Duodenal mucosa (tissue), 2 donors: ENCODE measurements at regions not wholly inside any gene's neighbourhood (a gene's known extent, or its start where the extent isn't known, plus 50 kb on each side); places are given as distances from the start of the nearest gene placed in this dataset.

Experiments used
- H3K27ac ChIP-seq: one replicate; pipeline ENCODE4 v1.7.0; 2013; ENCODE audit warnings: low read depth, low read length
- H3K27me3 ChIP-seq, 2 donors: one replicate each; pipeline ENCODE4 v1.7.0; 2013; ENCODE audit warnings: low read length in 2 of 2, control low read depth in 1 of 2; ENCODE audit not compliant: insufficient read depth in 2 of 2, control insufficient read depth in 1 of 2
- H3K36me3 ChIP-seq, 2 donors: one replicate each; pipeline ENCODE4 v1.7.0; 2013; ENCODE audit warnings: low read length in 2 of 2, control low read depth in 1 of 2; ENCODE audit not compliant: insufficient read depth in 2 of 2, control insufficient read depth in 1 of 2
- H3K4me1 ChIP-seq, 2 donors: one replicate each; pipeline ENCODE4 v1.7.0; 2013; ENCODE audit warnings: low read length in 2 of 2, control low read depth in 1 of 2; ENCODE audit not compliant: insufficient read depth in 2 of 2, control insufficient read depth in 1 of 2
- H3K4me3 ChIP-seq, 2 donors: one replicate each; pipeline ENCODE4 v1.7.0; 2013; ENCODE audit warnings: low read length in 2 of 2, low read depth in 1 of 2
- H3K9ac ChIP-seq, 2 donors: one replicate each; pipeline ENCODE4 v1.7.0; 2013; ENCODE audit warnings: low read length in 2 of 2, low read depth in 1 of 2
- H3K9me3 ChIP-seq, 2 donors: one replicate each; pipeline ENCODE4 v1.7.0; 2013; ENCODE audit warnings: low read length in 2 of 2, control low read depth in 1 of 2; ENCODE audit not compliant: control insufficient read depth in 1 of 2

DNA sequence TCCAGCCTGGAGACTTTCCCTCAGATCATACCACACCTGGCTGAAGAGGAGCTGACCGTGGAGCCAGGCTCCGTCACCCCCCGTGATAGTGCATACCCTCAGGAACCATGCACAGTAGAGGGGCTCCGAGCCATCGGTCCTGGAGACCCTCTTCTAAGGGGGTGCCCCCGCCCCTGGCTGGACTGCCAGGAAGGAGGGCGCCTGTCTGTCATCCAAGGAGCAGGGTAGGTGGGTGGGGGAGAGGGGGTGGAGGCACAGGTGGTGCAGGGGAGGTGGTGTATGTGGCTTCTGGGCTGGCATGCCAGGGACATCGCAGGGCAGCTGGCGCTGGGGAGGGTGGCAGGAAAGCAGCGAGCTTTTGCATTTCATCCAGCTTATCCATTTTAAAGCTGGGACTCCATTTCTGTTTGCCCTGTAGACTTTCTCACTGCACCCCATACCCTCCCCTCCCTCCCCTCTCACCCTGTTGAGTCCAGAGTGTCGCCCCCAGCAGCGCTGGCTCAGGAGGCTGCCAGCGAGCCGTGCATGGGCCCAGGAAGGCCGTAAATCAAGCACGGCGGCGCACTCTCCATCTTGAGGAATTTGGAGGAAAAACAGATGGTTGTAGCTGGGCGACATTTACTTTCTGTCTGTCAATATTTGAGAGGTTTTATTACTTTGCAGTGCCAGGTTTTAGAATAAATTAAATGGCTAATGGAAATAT is 56.2 kb upstream of the HS6ST1 start:
- Histone ChIP-seq H3K36me3 (no peaks in the 10 kb centered on the region), H3K9me3 (no peaks in the 10 kb centered on the region), H3K9ac (no peak overlapping the region), H3K27me3 (peaks cover 0 to 3% of the 10 kb centered on the region in 2 donors), H3K4me3 (no peak overlapping the region), H3K4me1 (peaks cover 4 to 24% of the 10 kb centered on the region in 2 donors), H3K27ac (no peak overlapping the region)

- H3K36me3 ChIP-seq, result no peaks in the 10 kb centered on the region
- H3K9ac ChIP-seq, result no peak overlapping the region
- H3K4me1 ChIP-seq, result peaks cover 4 to 28% of the 10 kb centered on the region in 2 donors
- H3K9me3 ChIP-seq, result no peaks in the 10 kb centered on the region
- no peak overlapping the region for H3K4me3 ChIP-seq
- peak overlapping the region; percentile 26 for H3K27ac ChIP-seq
- H3K27me3 ChIP-seq, result peaks cover 0 to 3% of the 10 kb centered on the region in 2 donors
These were observed 56.8 kb upstream of the HS6ST1 start for GRCh38 chr2:128375454-128375853.

DNA sequence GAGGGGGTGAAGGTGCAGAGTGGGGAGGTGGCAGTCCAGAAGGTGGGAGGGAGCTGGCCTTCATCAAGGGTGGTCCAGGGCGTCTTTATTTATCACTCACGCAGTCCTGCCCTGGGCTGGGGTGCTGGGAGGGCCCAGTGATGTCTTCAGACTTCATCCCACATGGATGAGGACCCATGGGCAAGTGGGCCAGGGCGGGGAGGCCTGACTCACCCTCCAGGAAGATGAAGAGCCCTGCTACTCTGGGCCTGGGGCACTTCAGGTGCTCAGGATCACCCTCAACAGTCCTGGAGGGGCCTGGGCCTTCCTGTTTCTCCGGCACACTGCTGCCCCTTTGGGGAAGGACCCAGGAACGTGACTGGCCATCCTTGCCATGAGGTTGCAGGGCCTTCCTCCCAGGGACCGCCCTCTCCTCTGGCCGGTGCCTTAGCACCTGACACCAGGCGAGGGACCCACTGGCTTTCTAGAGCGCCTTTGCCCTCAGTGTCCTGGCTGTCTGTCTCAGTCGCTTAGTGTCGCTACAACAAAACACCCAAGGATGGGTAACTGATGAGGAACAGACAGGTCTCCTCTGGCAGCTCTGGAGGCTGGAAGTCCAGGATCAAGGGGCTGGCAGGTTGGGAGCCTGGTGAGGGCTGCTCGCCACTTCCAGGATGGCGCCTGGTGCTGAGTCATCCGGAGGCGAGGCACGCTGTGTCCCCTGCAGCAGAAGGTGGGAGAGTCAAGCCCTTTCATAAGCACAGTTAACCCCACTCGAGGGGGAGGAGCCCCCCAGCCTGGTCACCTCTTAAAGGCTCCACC is 57.8 kb upstream of the HS6ST1 start:
- Histone ChIP-seq H3K27ac (no peak overlapping the region), H3K4me3 (no peak overlapping the region), H3K27me3 (peaks cover 0 to 3% of the 10 kb centered on the region in 2 donors), H3K36me3 (no peaks in the 10 kb centered on the region), H3K9me3 (no peaks in the 10 kb centered on the region), H3K4me1 (peaks cover 4 to 36% of the 10 kb centered on the region in 2 donors), H3K9ac (no peak overlapping the region)

DNA sequence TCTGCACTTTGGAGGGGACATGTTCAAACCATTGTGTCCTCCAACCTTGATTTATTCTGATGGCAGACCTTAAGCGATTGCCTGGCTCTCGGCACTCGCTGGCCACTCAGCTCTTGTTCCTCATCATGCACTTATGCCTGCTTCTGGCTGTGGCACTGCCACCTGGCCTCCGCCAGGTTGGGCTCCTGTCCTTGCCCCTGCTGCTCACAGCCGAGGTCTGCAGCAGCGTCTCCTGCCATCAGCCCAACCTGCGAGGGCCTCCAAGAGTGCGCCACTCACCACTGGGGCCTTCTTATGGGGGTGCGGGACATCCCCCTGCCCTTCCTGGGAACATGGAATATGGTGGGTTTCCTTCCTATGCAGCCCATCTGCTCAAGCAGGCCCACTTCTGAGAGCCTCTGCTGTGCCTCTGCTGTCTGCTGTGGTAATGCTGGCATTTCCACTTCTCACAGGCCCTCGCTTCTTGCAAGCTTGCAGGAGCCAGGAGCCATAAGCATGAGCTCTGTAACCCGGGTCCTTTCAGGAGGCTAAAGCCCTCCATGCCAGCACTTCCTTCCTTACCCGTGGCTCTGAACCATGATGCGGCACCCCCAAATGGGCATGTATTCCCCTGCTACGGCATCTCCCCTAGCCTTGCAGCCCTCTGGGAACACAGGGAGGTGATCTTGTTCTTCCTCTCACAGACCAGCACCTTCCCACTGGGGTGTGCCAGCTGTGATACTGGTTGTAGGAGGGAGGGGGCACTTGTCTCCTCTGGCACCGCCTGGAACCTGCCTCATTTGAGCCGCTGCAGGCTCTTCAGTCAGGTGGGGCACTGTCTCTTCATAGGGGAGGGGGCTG is 58.6 kb upstream of the HS6ST1 start:
- Histone ChIP-seq H3K27ac (no peak overlapping the region), H3K9me3 (no peaks in the 10 kb centered on the region), H3K9ac (no peak overlapping the region), H3K36me3 (no peaks in the 10 kb centered on the region), H3K4me1 (peaks cover 4 to 32% of the 10 kb centered on the region in 2 donors), H3K27me3 (peaks cover 0 to 3% of the 10 kb centered on the region in 2 donors), H3K4me3 (no peak overlapping the region)

DNA sequence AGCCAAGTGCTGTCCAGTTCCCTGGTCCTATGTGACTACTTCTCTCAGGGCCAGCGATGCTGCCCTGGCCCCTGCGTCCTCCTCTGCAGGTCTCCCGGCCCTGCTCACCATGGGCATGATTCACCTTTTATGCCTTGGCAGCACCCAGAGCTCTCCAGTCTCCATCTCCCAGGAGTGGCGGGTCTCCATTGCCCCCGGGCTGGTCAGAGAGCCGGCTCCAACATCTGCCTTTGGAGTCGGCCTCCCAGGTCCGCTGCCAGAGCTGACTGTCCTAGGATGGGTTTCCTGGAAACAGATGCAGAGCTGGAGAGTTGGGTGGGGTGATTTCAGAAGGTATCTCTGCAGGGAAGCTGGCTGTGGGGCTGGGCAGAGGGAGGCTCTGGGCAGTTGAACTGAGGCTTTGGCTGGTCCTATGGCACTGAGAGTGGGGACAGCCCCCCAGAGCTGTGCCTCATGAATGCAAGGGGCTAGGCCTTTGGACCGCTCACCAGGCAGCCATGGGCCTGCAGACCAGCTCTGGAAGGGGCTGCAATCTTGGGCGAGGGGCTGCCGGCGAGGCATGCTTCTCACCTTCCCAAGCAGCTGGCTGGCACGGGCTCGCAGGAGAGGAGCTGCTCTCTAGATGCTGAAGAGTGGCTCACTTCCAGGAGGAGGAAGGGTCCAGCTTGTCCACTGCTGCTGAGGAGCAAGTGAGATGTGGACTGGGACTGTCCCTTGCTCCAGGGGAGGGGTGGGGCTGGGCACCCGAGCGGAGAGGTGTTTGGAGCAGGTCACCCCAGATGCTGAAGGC is 59.8 kb upstream of the HS6ST1 start:
- H3K27me3 ChIP-seq, result peaks cover 0 to 3% of the 10 kb centered on the region in 2 donors
- no peaks in the 10 kb centered on the region for H3K36me3 ChIP-seq
- peaks cover 4 to 27% of the 10 kb centered on the region in 2 donors for H3K4me1 ChIP-seq
- H3K9me3 ChIP-seq, result no peaks in the 10 kb centered on the region
- no peak overlapping the region for H3K27ac ChIP-seq
- no peak overlapping the region for H3K4me3 ChIP-seq
- H3K9ac ChIP-seq, result no peak overlapping the region

GRCh38 chr2:128379021-128380015 is 60.6 kb upstream of the HS6ST1 start:
- H3K4me1 ChIP-seq, result peaks cover 4 to 27% of the 10 kb centered on the region in 2 donors
- H3K36me3 ChIP-seq, result no peaks in the 10 kb centered on the region
- no peaks in the 10 kb centered on the region for H3K9me3 ChIP-seq
- H3K27ac ChIP-seq, result peak overlapping the region; percentile 22
- no peak overlapping the region for H3K4me3 ChIP-seq
- H3K27me3 ChIP-seq, result peaks cover 0 to 3% of the 10 kb centered on the region in 2 donors
- no peak overlapping the region for H3K9ac ChIP-seq

- H3K4me1 ChIP-seq, result peaks cover 4 to 27% of the 10 kb centered on the region in 2 donors
- no peak overlapping the region for H3K9ac ChIP-seq
- H3K27me3 ChIP-seq, result peaks cover 0 to 3% of the 10 kb centered on the region in 2 donors
- H3K36me3 ChIP-seq, result no peaks in the 10 kb centered on the region
- no peak overlapping the region for H3K27ac ChIP-seq
- no peaks in the 10 kb centered on the region for H3K9me3 ChIP-seq
- no peak overlapping the region for H3K4me3 ChIP-seq
These were observed 61.6 kb upstream of the HS6ST1 start for GRCh38 chr2:128380061-128380889.
